Mucosa of stomach (tissue), 1 donor: ENCODE measurements at regions not wholly inside any gene's neighbourhood (a gene's known extent, or its start where the extent isn't known, plus 50 kb on each side); places are given as distances from the start of the nearest gene placed in this dataset.

Experiments
- H3K27me3 ChIP-seq: one replicate; pipeline ENCODE4 v1.7.0; 2013; ENCODE audit warnings: mild to moderate bottlenecking, low read length; ENCODE audit not compliant: control insufficient read depth, insufficient read depth
- H3K36me3 ChIP-seq: one replicate; pipeline ENCODE4 v1.7.0; 2013; ENCODE audit warnings: low read length; ENCODE audit not compliant: control insufficient read depth, insufficient read depth
- H3K4me1 ChIP-seq: one replicate; pipeline ENCODE4 v1.7.0; 2013; ENCODE audit warnings: mild to moderate bottlenecking, low read length; ENCODE audit not compliant: control insufficient read depth, insufficient read depth
- H3K4me3 ChIP-seq: one replicate; pipeline ENCODE4 v1.7.0; 2013; ENCODE audit warnings: low read length
- H3K9ac ChIP-seq: one replicate; pipeline ENCODE4 v1.7.0; 2013; ENCODE audit warnings: mild to moderate bottlenecking, low read length, moderate library complexity
- H3K9me3 ChIP-seq: one replicate; pipeline ENCODE4 v1.7.0; 2013; ENCODE audit warnings: mild to moderate bottlenecking, low read length, moderate library complexity; ENCODE audit not compliant: control insufficient read depth
- donor health status: Pancreatic carcinoma.

DNA sequence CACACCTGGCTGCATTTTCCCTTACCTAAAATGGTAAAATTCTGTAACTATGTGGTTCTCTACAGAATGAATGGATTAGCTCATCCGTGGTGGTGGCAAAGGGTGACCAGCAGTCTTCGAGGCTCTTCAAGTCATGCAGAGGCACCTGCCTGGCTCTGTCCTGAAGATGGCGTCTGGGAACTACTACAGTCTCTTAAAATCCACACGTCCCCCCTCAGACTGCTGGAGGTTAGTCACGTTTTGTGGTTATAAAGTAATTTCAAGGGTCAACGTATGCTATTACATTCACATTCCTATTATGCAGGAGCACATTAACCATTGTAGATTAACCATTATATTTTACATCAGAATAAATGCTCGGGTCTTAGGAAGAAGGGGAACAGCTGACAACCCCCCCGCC, 616.7 kb downstream of the GALR1 start:
- Histone ChIP-seq H3K27me3 (no peaks in the 10 kb centered on the region), H3K36me3 (no peaks in the 10 kb centered on the region)

DNA sequence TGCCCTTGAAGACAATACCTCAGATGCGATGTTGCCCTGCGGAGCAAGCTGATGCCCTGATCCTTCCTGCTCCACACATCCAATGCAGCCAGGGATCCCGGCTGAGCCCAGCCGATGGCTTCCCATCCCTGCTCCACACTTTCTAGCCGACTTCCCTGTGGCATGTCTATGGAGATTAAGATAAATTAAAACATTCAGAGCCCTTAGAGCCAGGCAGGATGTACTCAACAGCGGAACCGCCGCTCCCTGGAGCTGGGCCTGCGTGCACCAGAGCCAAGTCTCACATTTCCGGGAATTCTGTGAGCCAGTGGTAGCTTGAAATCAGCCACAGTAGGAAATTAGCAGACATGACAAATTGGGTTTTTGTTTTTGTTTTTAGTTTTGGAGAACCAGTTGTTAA, 620.6 kb downstream of the GALR1 start:
- Histone ChIP-seq H3K27me3 (no peaks in the 10 kb centered on the region), H3K36me3 (no peaks in the 10 kb centered on the region), H3K9ac (no peak overlapping the region), H3K4me1 (no peaks in the 10 kb centered on the region), H3K9me3 (no peaks in the 10 kb centered on the region), H3K4me3 (no peak overlapping the region)

More for the DNA sequence above, 616.7 kb downstream of the GALR1 start:
- H3K9ac ChIP-seq: no peak overlapping the region
- no peak overlapping the region for H3K4me3 ChIP-seq
- H3K9me3 ChIP-seq: no peaks in the 10 kb centered on the region
- H3K4me1 ChIP-seq: no peaks in the 10 kb centered on the region

DNA sequence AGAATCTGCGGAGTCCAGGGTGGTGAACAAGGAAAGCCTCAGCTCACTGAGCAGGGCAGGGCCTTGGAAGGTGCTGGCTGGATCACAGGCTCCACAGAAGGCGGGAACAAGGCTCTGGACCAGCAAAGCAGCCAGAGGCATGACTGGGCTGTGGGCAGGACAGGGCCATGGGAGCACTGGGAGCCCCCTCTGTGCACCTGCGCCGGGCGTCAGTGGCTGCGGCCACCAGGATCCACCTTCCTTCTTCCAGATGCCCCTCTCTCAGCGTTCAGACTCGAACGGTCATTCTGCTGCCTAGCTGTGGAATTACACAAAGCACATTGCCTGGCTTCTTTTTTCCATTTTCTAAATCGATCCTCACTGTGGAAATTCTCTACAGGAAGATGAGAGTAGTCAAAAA, 621.2 kb downstream of the GALR1 start:
- Histone ChIP-seq H3K27me3 (no peaks in the 10 kb centered on the region), H3K9me3 (no peaks in the 10 kb centered on the region), H3K36me3 (no peaks in the 10 kb centered on the region), H3K9ac (no peak overlapping the region), H3K4me3 (no peak overlapping the region), H3K4me1 (no peaks in the 10 kb centered on the region)

DNA sequence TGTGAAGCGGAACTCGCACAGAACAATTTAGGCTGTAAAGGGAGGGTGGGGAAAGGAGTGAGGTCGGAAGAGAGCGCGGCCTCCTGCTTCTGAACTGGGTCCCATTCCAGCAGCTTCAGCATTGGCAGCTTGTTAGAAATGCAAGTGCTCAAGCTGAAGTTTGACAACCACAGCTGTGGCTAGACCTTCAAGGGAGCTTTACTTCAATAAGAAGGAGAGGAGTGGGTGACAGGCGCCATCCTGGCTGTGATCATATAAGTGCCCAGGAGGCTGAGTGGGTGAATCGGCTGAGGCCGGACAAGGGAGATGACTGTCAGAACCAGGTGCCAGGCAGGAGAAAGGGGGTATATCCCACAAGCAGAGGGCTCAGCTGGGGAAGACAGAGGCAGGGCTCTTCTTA, 622.5 kb downstream of the GALR1 start:
- no peaks in the 10 kb centered on the region for H3K27me3 ChIP-seq
- H3K36me3 ChIP-seq: no peaks in the 10 kb centered on the region
- H3K9me3 ChIP-seq: no peaks in the 10 kb centered on the region
- no peak overlapping the region for H3K9ac ChIP-seq
- H3K4me1 ChIP-seq: no peaks in the 10 kb centered on the region
- no peak overlapping the region for H3K4me3 ChIP-seq

DNA sequence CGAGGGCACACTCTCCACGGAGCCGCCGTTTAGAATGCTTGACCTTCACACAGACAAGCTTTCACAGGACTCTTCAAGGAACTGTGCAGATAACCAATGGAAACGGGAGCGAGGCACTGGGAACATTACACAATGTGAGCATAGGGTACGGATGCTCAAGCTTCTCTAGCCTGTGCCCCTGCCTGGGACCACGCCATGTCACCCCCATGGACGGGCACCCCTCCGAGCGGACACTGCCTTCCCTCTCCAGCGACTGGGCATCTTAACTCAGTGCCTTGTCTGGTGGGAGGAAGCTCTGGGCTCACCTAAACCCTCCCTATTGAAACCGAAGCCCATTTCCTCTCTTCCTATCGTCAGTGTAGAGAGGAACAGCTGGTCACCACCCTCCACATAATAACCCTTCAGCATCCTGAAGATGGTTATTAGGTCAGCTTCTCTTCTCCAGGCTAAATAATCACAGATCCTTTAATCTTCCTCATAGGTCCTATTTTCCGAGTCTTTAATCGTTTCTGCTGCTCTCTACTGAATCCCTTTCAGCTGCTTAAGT, 626.7 kb downstream of the GALR1 start:
- Histone ChIP-seq H3K4me1 (no peaks in the 10 kb centered on the region), H3K9ac (no peak overlapping the region), H3K27me3 (no peaks in the 10 kb centered on the region), H3K4me3 (no peak overlapping the region), H3K9me3 (no peaks in the 10 kb centered on the region), H3K36me3 (no peaks in the 10 kb centered on the region)

DNA sequence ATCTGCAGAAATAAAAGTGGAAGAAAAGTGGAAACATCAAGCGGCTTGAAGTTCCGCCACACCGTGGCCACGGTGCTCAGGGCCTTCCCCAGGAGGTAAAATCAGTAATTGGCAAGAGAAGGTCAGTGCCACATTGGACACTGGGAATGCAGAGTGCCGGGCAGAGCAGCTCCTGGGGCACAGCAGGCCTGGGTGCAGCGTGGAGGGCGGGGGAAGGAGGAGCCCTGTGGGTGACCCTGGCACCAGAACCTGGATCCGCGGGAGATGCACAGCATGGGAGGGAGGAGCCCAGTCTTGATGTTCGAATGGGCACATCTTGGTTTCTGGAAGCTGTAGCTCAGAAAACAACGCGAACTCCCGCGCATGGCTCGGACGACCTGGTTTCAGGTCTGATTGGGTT, 630.2 kb downstream of the GALR1 start:
- H3K27me3 ChIP-seq: no peaks in the 10 kb centered on the region
- no peak overlapping the region for H3K9ac ChIP-seq
- no peaks in the 10 kb centered on the region for H3K9me3 ChIP-seq
- no peaks in the 10 kb centered on the region for H3K36me3 ChIP-seq
- no peaks in the 10 kb centered on the region for H3K4me1 ChIP-seq
- H3K4me3 ChIP-seq: no peak overlapping the region

DNA sequence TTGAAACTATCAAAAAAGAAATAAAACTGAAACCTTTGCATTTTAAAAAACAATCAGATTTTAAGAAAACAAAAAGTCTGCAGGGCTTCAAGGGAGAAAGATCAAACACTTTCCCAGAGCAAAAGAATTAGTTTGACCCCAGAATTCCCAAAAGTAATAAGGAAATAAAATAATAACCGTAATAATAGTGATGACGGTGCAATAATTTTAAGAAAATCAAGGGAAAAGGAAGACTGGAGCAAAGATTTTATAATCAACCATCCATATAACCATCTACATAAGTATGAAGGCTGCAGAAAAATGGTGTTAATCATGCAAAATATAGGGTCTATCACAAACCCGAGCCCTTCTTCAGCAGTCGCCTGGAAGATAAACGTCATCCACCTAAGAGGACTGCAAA, 634.8 kb downstream of the GALR1 start:
- H3K4me3 ChIP-seq: no peak overlapping the region

DNA sequence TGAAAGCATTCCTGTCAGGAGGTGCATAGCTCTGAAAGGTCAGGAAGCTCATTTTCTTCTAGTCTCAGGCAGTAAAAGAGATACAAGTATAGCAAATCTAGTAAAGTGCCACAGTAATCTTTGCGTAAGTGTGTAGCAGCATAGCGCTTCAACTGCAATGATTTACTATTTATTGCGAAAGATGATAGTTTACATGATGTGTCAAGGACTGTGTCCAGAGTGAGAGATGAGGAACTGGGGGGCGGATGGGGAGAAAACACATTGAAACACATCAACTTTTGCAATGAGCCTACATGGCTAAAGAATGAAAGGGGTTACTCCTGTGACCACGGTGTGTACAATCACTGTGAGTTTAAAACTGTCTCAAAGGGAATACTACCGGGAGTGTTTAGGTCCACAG, 644.4 kb downstream of the GALR1 start:
- Histone ChIP-seq H3K9ac (no peak overlapping the region), H3K4me3 (no peak overlapping the region), H3K9me3 (no peaks in the 10 kb centered on the region), H3K4me1 (no peaks in the 10 kb centered on the region), H3K36me3 (no peaks in the 10 kb centered on the region), H3K27me3 (peaks cover 2% of the 10 kb centered on the region)

More for the DNA sequence above, 634.8 kb downstream of the GALR1 start:
- no peaks in the 10 kb centered on the region for H3K4me1 ChIP-seq
- no peaks in the 10 kb centered on the region for H3K36me3 ChIP-seq
- no peaks in the 10 kb centered on the region for H3K9me3 ChIP-seq
- H3K9ac ChIP-seq: no peak overlapping the region
- H3K27me3 ChIP-seq: no peaks in the 10 kb centered on the region

DNA sequence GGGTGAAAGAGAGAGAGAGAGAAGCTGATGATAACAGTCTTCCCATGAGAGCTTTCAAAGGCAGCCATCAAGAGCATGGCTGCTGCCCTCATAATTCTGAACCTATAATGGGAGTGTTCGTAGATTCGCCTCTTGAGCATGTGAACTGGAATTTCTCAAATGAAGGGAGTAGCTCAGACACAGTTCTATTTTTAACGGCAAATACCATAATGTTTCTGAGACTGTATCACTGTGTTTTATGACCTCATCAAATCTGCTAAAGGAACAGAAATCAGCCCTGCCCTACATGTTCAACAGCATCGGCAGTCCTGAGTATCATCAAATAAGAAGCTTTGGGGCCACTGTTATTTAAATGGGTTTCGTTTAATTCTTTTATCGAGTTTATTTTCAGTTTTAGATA, 645.6 kb downstream of the GALR1 start:
- Histone ChIP-seq H3K36me3 (no peaks in the 10 kb centered on the region), H3K27me3 (peaks cover 2% of the 10 kb centered on the region), H3K9me3 (no peaks in the 10 kb centered on the region), H3K4me3 (no peak overlapping the region), H3K9ac (no peak overlapping the region), H3K4me1 (no peaks in the 10 kb centered on the region)

DNA sequence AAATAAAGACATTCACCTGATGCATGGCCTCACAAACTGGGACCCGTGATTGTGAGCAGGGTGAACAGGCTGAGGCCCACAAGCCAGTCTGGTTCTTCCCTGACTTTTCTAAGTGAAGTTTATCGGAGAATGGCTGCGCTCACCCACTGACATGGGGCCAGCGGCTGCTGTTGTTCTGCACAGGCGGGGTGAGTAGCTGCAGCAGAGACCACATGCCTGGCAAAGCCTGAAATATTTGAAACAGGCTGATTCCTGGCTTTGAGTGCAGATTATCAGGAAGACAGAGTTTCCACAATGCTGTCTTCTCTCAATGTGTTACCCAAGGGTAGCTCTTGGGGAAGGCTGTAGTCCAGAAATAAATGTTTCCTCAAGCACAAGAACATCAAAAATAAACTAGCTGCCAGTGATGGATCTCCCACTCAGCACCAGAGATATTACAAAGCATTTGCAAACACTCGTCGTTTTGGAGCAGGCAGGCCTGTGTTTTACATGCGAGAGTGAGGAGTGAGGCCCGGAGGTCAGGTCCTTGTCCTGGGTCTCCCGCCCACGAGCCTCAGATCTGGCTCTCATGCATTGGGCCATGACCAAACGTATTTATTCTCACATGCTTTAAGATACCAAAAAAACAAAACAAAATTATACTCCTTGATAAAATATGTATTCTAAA, 647.1 kb downstream of the GALR1 start:
- Histone ChIP-seq H3K9me3 (no peaks in the 10 kb centered on the region), H3K36me3 (no peaks in the 10 kb centered on the region), H3K9ac (no peak overlapping the region), H3K4me3 (no peak overlapping the region), H3K4me1 (no peaks in the 10 kb centered on the region), H3K27me3 (peaks cover 2% of the 10 kb centered on the region)

DNA sequence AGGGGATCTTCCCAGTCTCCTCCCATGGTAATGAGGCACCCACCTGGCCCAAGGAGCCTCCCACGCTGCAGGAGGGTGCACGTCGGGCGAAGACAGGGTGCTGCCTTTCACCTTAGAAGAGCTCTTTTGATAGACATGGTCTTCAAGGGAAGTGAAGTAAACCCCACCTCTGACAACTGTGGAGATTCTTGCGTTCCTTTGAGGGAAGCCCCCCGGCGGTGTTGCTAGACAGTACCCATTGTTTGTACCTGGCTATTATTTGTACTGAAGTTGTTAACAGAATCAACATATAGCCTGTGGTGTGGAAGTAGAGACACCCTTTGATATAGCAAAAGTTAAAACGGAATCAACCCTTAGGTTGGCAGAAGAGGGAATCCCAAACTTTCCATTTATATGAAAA, 648.0 kb downstream of the GALR1 start:
- H3K36me3 ChIP-seq: no peaks in the 10 kb centered on the region
- H3K9me3 ChIP-seq: no peaks in the 10 kb centered on the region
- no peaks in the 10 kb centered on the region for H3K4me1 ChIP-seq
- H3K27me3 ChIP-seq: peaks cover 2% of the 10 kb centered on the region
- H3K9ac ChIP-seq: no peak overlapping the region
- H3K4me3 ChIP-seq: no peak overlapping the region

DNA sequence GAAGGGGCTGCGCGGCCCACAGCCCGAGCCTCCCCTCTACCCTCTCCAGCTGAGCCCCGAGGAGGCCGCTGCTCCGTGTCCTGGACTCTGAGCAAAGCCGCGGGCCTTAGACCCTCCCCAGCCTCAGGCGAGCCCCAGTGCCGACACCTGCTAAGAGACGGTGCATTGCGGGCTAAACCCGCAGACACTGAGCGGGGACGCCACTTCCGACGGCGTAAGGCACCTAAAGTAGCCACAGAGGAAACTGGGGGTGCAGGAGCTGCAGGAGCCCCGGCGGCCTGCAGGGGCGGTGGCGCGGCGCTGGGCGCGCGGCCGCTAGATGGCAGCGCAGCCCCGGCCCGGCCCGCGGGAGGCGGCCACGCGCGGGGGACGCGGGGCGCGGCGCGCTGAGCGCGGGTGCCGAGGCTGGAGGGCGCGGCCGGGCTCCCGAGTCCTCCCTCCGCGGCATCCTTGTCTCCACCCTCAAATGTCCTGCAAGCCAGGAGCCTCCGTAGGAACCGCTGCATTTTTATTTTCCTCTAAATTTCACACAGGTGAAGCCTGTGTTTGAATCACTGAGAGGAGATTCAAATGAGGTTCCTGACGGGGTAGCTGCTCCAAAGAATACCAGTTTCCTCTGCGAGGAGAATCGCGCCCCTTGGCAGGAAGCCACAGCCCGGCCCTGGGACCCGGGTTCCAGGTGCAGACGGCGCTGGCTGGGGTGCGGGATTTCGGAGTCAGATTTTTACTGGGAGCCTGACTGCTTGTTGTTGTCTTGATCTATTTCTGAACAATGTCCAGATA, 650.5 kb downstream of the GALR1 start:
- no peaks in the 10 kb centered on the region for H3K36me3 ChIP-seq
- no peaks in the 10 kb centered on the region for H3K9me3 ChIP-seq
- no peak overlapping the region for H3K4me3 ChIP-seq
- H3K9ac ChIP-seq: no peak overlapping the region
- no peaks in the 10 kb centered on the region for H3K4me1 ChIP-seq
- peaks cover 2% of the 10 kb centered on the region for H3K27me3 ChIP-seq
